BE2C (cell line): ENCODE measurements at regions not wholly inside any gene's neighbourhood (a gene's known extent, or its start where the extent isn't known, plus 50 kb on each side); places are given as distances from the start of the nearest gene placed in this dataset.

ENCODE experiments used
- DNase-seq: peaks from one replicate; pipeline ENCODE4 v3.0.0-alpha.2; 2020
- H3K27me3 ChIP-seq: fragments of 250-450 bp; sonication (Bioruptor Pico); 2 replicates; pipeline ENCODE4 v1.5.1; 2020; ENCODE audit warnings: mild to moderate bottlenecking
- H3K36me3 ChIP-seq: fragments of 250-450 bp; sonication (Bioruptor Pico); 2 replicates; pipeline ENCODE4 v1.5.1; 2020; ENCODE audit warnings: mild to moderate bottlenecking
- H3K4me1 ChIP-seq: fragments of 250-450 bp; sonication (Bioruptor Pico); 2 replicates; pipeline ENCODE4 v1.5.1; 2020
- H3K4me3 ChIP-seq: 2 replicates; pipeline ENCODE4 v1.5.1; 2011; ENCODE audit warnings: low read depth, low read length
- H3K9me3 ChIP-seq: fragments of 250-450 bp; sonication (Bioruptor Pico); 2 replicates; pipeline ENCODE4 v1.5.1; 2020
- TF ChIP-seq, protein P1 (sequence below): IDR thresholded peaks from 2 replicates; pipeline ENCODE4 v1.5.1; 2012; ENCODE audit warnings: mild to moderate bottlenecking, low read depth, low read length

DNA sequence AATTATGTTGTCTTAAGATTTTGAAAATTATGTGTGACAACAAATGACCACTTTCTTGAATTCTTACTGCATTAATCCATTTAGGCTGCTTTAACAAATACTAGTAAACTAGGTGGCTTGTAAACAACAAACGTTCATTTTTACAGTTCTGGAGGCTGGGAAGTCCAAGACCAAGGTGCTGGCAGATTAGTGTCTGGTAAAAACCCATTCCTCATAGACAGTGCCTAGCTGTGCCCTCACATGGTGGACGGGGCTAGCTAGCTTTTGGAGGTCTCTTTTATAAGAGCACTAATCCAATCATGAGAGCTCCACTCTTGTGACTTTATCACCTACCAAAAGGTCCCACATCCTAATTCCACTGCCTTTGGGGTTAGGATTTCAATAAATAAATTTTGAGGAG is 425.8 kb downstream of the SPRY1 start:
- TF ChIP-seq, protein P1, sequence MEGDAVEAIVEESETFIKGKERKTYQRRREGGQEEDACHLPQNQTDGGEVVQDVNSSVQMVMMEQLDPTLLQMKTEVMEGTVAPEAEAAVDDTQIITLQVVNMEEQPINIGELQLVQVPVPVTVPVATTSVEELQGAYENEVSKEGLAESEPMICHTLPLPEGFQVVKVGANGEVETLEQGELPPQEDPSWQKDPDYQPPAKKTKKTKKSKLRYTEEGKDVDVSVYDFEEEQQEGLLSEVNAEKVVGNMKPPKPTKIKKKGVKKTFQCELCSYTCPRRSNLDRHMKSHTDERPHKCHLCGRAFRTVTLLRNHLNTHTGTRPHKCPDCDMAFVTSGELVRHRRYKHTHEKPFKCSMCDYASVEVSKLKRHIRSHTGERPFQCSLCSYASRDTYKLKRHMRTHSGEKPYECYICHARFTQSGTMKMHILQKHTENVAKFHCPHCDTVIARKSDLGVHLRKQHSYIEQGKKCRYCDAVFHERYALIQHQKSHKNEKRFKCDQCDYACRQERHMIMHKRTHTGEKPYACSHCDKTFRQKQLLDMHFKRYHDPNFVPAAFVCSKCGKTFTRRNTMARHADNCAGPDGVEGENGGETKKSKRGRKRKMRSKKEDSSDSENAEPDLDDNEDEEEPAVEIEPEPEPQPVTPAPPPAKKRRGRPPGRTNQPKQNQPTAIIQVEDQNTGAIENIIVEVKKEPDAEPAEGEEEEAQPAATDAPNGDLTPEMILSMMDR, result no peak
- no peaks in the 10 kb centered on the region for H3K27me3 ChIP-seq
- no peak for DNase-seq
- no peak overlapping the region for H3K4me3 ChIP-seq
- H3K36me3 ChIP-seq, result no peaks in the 10 kb centered on the region
- no peaks in the 10 kb centered on the region for H3K9me3 ChIP-seq
- H3K4me1 ChIP-seq, result no peaks in the 10 kb centered on the region

DNA sequence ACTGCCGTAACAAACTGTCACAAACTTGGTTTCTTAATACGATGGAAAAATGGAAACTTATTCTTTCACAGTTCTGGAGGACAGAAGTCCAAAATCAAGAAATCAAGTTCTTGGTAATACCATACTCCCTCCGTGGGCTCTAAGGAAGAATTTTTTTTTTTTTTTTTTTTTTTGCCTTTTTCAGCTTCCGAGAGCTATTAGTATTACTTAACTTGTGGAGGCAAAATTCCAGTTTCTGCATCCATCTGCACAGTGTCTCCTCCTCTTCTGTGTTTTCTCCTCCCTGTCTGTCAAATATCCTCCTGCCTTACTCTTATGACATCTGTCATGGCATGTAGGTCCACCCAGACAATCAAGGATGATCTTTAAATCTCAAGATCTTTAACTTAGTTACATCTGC is 426.6 kb downstream of the SPRY1 start:
- Histone ChIP-seq H3K27me3 (no peaks in the 10 kb centered on the region), H3K4me1 (no peaks in the 10 kb centered on the region), H3K36me3 (no peaks in the 10 kb centered on the region), H3K4me3 (no peak overlapping the region), H3K9me3 (no peaks in the 10 kb centered on the region)
- TF ChIP-seq, protein P1, result no peak
- no peak for DNase-seq

DNA sequence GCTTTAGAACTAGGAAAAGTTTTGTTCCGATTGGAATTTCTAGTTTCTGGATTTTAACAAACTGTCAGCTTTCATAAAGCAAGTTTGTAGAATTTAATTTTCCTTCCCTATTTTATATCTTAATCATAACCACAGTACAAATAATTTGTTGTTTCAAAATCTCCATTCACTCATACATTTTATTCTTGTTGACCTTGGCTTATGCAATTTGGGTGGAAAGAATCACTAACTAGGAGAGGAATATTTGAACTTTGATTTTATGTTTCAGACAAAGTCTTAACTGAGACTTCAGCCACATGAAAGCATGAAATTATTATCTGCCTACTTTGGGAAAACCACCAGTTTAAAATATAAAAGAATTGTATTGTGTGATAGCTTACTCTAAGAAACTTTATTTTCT is 427.9 kb downstream of the SPRY1 start:
- no peaks in the 10 kb centered on the region for H3K36me3 ChIP-seq
- no peaks in the 10 kb centered on the region for H3K27me3 ChIP-seq
- TF ChIP-seq, protein P1, result no peak
- no peaks in the 10 kb centered on the region for H3K9me3 ChIP-seq
- no peaks in the 10 kb centered on the region for H3K4me1 ChIP-seq
- H3K4me3 ChIP-seq, result no peak overlapping the region
- no peak for DNase-seq

DNA sequence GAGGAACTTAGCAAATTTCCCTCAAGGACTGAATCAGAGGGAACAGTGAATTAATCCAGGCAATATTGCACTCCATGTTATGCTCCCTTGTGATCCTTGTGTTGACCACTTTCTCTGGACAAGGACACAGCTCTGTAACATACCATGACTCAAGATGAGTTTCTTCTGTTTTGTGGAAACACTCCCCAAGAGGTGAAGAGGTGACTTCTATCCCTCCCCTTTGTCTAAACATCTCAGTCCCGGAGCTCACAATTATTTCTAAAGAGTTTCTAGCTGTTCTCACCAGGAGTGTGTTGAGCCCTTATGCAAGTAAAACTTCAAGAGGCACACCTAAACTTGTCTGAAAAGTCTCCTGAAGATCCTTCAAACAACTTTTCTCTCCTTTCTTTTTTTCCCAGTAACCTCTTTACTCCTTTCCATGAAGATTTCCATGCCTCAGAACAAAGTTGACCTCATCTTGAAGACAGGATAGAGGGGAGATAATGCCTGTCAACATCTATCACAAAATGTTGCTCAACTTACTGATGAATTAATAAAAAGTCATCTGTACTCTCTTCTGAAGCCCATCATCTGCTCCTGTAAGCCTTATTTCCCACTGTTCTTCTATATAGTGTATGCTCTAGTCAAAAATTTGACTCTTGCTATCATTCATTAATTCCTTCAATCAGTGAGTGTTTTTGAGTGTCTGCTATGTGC is 429.1 kb downstream of the SPRY1 start:
- no peaks in the 10 kb centered on the region for H3K27me3 ChIP-seq
- no peaks in the 10 kb centered on the region for H3K36me3 ChIP-seq
- H3K9me3 ChIP-seq, result no peaks in the 10 kb centered on the region
- DNase-seq, result no peak
- TF ChIP-seq, protein P1, result no peak
- no peak overlapping the region for H3K4me3 ChIP-seq
- H3K4me1 ChIP-seq, result no peaks in the 10 kb centered on the region

DNA sequence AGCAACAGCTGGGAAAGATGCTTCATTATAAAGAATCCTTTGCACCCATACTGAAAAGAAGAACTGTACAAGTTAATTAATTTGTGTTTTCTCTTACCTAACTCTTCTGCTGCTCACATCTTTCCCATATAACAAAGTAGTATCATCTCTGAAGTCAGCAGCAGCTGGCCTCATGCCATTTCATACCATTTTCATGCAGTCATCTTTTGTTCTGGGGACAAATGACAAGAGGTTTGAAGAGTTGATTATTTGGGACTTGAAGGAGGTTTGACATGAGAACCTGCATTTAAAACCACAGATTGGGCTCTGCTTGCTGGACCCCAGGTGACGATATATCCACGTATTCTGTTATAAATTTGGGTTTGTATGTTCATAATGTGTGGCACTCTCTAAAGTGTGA is 430.3 kb downstream of the SPRY1 start:
- DNase-seq, result no peak
- Histone ChIP-seq H3K27me3 (no peaks in the 10 kb centered on the region), H3K4me3 (no peak overlapping the region), H3K36me3 (no peaks in the 10 kb centered on the region), H3K9me3 (no peaks in the 10 kb centered on the region), H3K4me1 (no peaks in the 10 kb centered on the region)
- TF ChIP-seq, protein P1, result no peak

DNA sequence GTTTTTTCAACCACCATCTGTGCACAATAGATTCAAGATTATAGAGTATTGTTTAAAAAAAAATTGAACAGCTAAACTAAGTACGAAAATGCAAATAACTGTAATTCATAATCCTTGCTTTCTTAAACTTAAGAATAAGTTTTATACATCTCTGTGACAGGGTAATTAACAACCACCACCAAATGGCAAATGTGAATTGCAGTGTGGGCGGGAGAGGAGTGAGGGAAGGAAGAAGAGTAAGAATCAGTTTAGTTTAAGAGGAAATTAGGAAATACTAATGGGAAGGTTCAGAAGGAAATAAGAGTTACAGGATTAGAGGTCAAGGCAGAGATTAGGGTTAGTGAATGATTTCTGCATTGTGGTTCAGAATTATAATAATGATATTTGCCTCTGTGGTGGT is 430.9 kb downstream of the SPRY1 start:
- H3K36me3 ChIP-seq, result no peaks in the 10 kb centered on the region
- H3K4me3 ChIP-seq, result no peak overlapping the region
- TF ChIP-seq, protein P1, result no peak
- no peaks in the 10 kb centered on the region for H3K9me3 ChIP-seq
- H3K4me1 ChIP-seq, result no peaks in the 10 kb centered on the region
- no peak for DNase-seq
- H3K27me3 ChIP-seq, result no peaks in the 10 kb centered on the region
